ENCODE measurements at regions not wholly inside any gene's neighbourhood (a gene's known extent, or its start where the extent isn't known, plus 50 kb on each side); places are given as distances from the start of the nearest gene placed in this dataset.

DNA sequence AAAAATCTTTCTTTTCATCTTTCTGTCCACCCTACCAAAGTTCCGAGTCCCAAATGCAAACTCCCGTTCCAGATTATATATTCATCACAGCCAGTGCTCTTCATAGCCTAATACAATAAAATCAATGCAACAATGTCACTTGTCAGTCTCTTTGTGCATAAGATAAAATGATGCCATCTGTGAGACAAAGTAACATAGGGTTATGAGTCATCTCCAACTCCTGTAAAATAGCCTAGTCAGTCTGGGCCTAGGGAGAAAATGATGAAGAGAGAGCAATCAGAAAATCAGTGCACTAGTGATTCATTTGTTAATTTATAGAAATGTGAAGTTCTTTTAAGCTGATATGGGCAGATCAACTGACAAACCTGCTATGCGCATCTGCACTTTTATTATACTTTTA is 689.1 kb upstream of the DIAPH2 start:
- TF ChIP-seq, protein P1, sequence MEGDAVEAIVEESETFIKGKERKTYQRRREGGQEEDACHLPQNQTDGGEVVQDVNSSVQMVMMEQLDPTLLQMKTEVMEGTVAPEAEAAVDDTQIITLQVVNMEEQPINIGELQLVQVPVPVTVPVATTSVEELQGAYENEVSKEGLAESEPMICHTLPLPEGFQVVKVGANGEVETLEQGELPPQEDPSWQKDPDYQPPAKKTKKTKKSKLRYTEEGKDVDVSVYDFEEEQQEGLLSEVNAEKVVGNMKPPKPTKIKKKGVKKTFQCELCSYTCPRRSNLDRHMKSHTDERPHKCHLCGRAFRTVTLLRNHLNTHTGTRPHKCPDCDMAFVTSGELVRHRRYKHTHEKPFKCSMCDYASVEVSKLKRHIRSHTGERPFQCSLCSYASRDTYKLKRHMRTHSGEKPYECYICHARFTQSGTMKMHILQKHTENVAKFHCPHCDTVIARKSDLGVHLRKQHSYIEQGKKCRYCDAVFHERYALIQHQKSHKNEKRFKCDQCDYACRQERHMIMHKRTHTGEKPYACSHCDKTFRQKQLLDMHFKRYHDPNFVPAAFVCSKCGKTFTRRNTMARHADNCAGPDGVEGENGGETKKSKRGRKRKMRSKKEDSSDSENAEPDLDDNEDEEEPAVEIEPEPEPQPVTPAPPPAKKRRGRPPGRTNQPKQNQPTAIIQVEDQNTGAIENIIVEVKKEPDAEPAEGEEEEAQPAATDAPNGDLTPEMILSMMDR (IDR thresholded peaks at IDR 0.05): no peak
- TF ChIP-seq POLR2A (IDR thresholded peaks at IDR 0.05): no peak
